Neuron (in vitro differentiated cells): ENCODE measurements at regions not wholly inside any gene's neighbourhood (a gene's known extent, or its start where the extent isn't known, plus 50 kb on each side); places are given as distances from the start of the nearest gene placed in this dataset.

Experiments
- H2AFZ ChIP-seq: one replicate; pipeline ENCODE4 v1.6.1; 2013; ENCODE audit warnings: low read depth, mild to moderate bottlenecking, inconsistent platforms, low read length, moderate library complexity
- H3K27me3 ChIP-seq: one replicate; pipeline ENCODE4 v1.6.1; 2013; ENCODE audit warnings: low read length; ENCODE audit not compliant: insufficient read depth
- H3K36me3 ChIP-seq: one replicate; pipeline ENCODE4 v1.6.1; 2013; ENCODE audit warnings: low read length; ENCODE audit not compliant: insufficient read depth
- H3K4me1 ChIP-seq: one replicate; pipeline ENCODE4 v1.6.1; 2013; ENCODE audit warnings: low read length; ENCODE audit not compliant: insufficient read depth
- H3K4me3 ChIP-seq: 2 replicates; pipeline ENCODE4 v1.5.1; 2013; ENCODE audit warnings: mild to moderate bottlenecking, low read length, moderate library complexity
- H3K9me3 ChIP-seq: one replicate; pipeline ENCODE4 v1.6.1; 2013; ENCODE audit warnings: low read length

DNA sequence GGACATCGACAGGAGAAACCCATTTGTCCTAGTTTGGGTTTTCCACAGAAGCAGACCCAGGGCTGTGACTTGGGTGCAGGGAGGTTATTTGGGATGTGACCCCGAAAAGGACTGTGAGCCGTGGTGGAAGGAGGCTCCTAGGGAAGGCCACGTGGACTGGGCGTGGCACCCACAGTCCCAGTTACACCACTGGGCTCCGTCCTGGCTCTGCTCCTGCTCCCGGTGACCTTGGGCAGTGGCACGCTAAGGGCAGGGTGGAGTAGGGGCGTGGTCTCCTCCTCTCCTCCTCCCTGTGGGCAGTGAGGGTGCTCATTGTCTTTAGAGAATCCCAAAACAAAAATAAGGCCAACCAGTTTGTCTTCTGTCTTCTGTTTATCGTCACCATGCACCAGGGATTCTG is 190.1 kb downstream of the GADD45G start:
- Histone ChIP-seq H3K4me3 (no peak overlapping the region), H3K9me3 (no peaks in the 10 kb centered on the region), H3K36me3 (no peaks in the 10 kb centered on the region), H2AFZ (no peak overlapping the region), H3K4me1 (no peaks in the 10 kb centered on the region), H3K27me3 (peaks cover 2% of the 10 kb centered on the region)

GRCh38 chr9:89795538-89796195 is 190.9 kb downstream of the GADD45G start:
- Histone ChIP-seq H3K9me3 (no peaks in the 10 kb centered on the region), H3K4me1 (no peaks in the 10 kb centered on the region), H3K36me3 (no peaks in the 10 kb centered on the region), H2AFZ (no peak overlapping the region), H3K4me3 (no peak overlapping the region), H3K27me3 (peaks cover 2% of the 10 kb centered on the region)

DNA sequence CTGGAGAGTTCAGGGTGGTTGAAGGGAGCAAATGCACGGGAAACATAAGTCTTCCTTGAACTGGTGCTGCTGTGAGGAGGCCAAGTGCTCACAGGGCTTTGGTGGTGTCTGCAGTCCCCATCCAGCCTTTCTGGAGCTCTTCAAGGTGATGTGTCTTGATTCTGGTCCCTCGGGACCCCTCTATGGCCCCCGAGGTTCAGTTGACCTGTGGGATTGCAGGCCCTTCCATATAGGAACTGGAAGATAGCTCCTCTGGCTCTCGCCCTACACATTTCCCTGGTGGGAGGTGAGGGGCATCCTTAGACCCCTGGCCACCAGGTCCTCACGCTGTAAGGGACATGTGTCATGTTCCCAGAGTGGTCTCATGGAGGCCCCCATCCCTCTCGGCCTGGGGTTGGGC is 191.8 kb downstream of the GADD45G start:
- Histone ChIP-seq H3K9me3 (no peaks in the 10 kb centered on the region), H3K4me1 (no peaks in the 10 kb centered on the region), H3K36me3 (no peaks in the 10 kb centered on the region), H3K4me3 (no peak overlapping the region), H2AFZ (no peak overlapping the region), H3K27me3 (peaks cover 2% of the 10 kb centered on the region)

DNA sequence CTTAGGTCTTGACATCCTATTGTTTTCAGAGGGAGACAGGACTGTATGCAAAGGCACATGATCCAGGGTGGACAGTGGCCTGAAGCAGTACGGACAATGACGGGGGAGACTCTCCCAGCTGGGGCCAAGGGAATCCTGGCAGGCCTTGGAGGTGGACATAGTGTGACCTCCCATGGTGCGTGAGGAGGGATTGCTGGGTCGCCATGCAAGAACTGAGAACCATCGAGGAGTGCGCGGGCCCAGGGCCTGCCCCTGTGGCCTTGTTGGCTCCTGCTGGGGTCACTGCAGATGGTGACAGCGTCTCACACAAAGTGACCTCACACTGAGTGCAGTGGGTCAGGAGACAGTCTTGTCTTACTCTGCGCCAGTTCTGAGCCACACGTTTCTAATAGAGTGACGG is 192.4 kb downstream of the GADD45G start:
- Histone ChIP-seq H3K27me3 (peaks cover 2% of the 10 kb centered on the region), H3K36me3 (no peaks in the 10 kb centered on the region), H3K4me1 (no peaks in the 10 kb centered on the region), H3K4me3 (no peak overlapping the region), H3K9me3 (no peaks in the 10 kb centered on the region), H2AFZ (no peak overlapping the region)

GRCh38 chr9:89797937-89798455 is 193.2 kb downstream of the GADD45G start:
- no peak overlapping the region for H2AFZ ChIP-seq
- no peaks in the 10 kb centered on the region for H3K9me3 ChIP-seq
- H3K4me1 ChIP-seq, result no peaks in the 10 kb centered on the region
- peaks cover 2% of the 10 kb centered on the region for H3K27me3 ChIP-seq
- no peaks in the 10 kb centered on the region for H3K36me3 ChIP-seq
- H3K4me3 ChIP-seq, result no peak overlapping the region

DNA sequence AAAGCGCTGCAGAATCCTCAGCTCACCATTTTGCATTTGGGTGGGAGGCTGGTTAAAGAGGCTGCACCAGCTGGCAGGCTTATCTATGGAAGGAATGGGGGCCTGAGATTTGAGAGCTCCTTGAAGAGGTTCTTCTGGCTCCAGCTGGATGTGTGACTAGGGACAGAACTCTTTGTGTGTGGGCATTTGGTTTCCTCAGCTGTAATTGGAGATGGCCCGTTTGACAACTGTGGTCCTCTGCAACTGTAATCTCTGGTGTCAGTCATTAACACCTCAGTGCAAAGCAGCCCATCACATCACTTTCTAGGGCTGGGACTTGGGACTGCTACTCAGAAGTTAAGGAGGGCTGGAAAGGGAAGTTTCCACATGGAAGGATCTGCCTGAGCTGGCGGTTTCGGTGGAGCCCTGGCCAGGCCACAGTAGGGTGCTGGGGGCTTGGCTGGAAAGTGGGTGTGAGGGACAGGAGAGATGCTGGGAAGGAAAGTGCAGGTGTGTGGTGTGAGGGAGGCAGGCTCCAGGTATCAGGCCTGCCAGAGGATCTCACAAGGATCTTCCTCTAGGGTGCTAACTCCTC is 193.8 kb downstream of the GADD45G start:
- Histone ChIP-seq H3K4me1 (no peaks in the 10 kb centered on the region), H3K27me3 (peaks cover 2% of the 10 kb centered on the region), H3K4me3 (no peak overlapping the region), H3K36me3 (no peaks in the 10 kb centered on the region), H3K9me3 (no peaks in the 10 kb centered on the region), H2AFZ (no peak overlapping the region)

DNA sequence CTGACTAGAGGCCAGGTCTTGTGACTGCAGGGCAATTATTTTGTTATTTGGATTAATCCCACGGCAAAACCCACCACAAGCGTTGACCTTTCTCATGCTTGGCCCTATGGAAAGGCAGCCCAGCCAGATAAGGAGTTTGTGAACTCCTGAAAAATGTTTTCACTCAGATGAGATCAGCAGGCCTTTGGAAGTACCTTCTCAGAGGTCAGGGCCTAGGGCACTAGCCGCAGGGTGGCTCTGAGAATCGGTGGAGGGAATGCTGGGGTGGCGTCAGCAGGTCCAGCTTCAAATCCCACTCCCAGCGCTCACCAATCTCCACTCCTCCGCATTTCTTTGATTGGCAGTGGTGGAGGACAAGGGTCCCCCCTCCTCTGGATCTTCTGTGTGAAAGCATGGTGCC is 194.4 kb downstream of the GADD45G start:
- Histone ChIP-seq H2AFZ (no peak overlapping the region), H3K4me3 (no peak overlapping the region), H3K9me3 (no peaks in the 10 kb centered on the region), H3K4me1 (no peaks in the 10 kb centered on the region), H3K27me3 (peaks cover 2% of the 10 kb centered on the region), H3K36me3 (no peaks in the 10 kb centered on the region)

DNA sequence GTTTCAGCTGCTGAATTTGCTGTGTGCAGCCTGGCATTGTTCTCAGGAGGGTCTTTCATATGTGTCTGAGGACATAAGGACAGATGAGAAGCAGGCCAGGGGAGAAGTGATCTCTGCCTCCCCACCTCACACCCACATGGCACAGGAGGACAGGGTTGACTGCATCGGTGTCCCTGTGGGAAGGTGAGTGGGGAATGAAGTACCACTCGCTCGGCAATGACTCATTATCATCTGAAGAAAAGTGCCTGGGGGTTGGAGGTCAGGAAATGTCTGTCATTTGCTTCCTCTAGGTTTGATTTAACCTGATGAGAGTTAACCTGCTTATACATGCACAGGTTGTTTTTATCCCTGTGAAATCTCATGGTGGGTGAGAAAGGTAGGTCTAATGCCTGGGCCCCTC is 195.0 kb downstream of the GADD45G start:
- no peaks in the 10 kb centered on the region for H3K36me3 ChIP-seq
- H3K4me3 ChIP-seq, result no peak overlapping the region
- H3K9me3 ChIP-seq, result no peaks in the 10 kb centered on the region
- H2AFZ ChIP-seq, result no peak overlapping the region
- H3K4me1 ChIP-seq, result no peaks in the 10 kb centered on the region
- peaks cover 2% of the 10 kb centered on the region for H3K27me3 ChIP-seq

DNA sequence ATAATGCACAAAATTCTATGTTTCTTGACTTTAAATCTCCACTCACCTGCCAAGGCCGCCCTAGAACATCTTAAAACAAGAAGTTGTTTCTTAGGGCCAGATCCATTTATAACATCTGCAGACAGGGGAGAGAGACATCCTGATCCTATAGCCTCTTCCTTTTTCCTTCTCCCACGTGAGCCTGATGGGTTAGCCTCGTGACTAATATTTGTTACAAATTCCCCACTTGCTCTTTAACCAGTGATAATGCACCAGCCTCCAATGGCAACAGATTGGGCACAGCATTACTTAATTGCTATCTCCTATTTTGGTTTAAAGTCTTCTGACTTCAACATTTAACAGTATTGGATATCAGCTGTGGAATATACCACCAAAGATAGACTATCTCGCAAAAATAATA is 196.5 kb downstream of the GADD45G start:
- H3K27me3 ChIP-seq, result no peaks in the 10 kb centered on the region

GRCh38 chr9:89801742-89802670 is 197.2 kb downstream of the GADD45G start:
- no peak overlapping the region for H3K4me3 ChIP-seq
- no peak overlapping the region for H2AFZ ChIP-seq
- H3K27me3 ChIP-seq, result no peaks in the 10 kb centered on the region

More for the DNA sequence above, 196.5 kb downstream of the GADD45G start:
- no peaks in the 10 kb centered on the region for H3K36me3 ChIP-seq
- no peaks in the 10 kb centered on the region for H3K9me3 ChIP-seq
- H3K4me3 ChIP-seq, result no peak overlapping the region
- H2AFZ ChIP-seq, result no peak overlapping the region
- no peaks in the 10 kb centered on the region for H3K4me1 ChIP-seq

DNA sequence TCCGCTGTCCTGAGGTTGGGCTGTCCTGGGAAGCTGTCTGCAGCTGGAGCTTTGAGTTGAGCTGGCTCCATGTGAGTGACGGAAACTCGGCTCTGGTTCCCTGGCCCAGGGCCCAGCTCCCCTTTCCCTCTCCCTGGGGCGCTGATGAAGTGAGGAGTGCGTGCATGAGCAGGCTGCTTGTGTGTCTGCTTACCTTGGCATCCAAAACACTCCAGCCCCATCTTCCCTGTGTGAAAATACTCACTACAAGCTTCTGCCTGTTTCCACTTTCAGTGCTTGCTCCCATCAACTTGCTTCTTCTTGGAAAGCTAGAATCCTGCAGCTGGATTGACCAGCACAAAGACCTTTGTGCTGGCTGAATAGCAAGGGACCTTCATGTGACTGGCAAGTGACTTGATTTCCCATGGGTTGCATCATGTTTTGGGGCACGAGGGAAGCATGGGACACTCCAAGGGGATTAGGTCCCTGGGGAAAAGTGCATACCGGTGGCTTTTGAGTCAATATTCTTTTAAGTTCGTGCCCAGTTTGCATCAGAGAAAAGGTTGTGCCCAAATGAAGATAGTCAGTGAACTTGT is 198.1 kb downstream of the GADD45G start:
- no peaks in the 10 kb centered on the region for H3K27me3 ChIP-seq

More at GRCh38 chr9:89801742-89802670, 197.2 kb downstream of the GADD45G start:
- Histone ChIP-seq H3K9me3 (no peaks in the 10 kb centered on the region), H3K36me3 (no peaks in the 10 kb centered on the region), H3K4me1 (no peaks in the 10 kb centered on the region)

GRCh38 chr9:89803403-89803802 is 198.6 kb downstream of the GADD45G start:
- Histone ChIP-seq H3K27me3 (no peaks in the 10 kb centered on the region), H3K4me1 (no peaks in the 10 kb centered on the region), H3K4me3 (no peak overlapping the region), H3K9me3 (no peaks in the 10 kb centered on the region), H2AFZ (no peak overlapping the region), H3K36me3 (no peaks in the 10 kb centered on the region)

More for the DNA sequence above, 198.1 kb downstream of the GADD45G start:
- Histone ChIP-seq H3K4me3 (no peak overlapping the region), H3K36me3 (no peaks in the 10 kb centered on the region), H3K4me1 (no peaks in the 10 kb centered on the region), H3K9me3 (no peaks in the 10 kb centered on the region), H2AFZ (no peak overlapping the region)
